ENCODE measurements at regions not wholly inside any gene's neighbourhood (a gene's known extent, or its start where the extent isn't known, plus 50 kb on each side); places are given as distances from the start of the nearest gene placed in this dataset.

GRCh38 chr7:68216051-68216450, 1219.4 kb downstream of the TYW1 start (continued):
- TF ChIP-seq, protein P1, sequence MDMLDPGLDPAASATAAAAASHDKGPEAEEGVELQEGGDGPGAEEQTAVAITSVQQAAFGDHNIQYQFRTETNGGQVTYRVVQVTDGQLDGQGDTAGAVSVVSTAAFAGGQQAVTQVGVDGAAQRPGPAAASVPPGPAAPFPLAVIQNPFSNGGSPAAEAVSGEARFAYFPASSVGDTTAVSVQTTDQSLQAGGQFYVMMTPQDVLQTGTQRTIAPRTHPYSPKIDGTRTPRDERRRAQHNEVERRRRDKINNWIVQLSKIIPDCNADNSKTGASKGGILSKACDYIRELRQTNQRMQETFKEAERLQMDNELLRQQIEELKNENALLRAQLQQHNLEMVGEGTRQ (IDR thresholded peaks at IDR 0.05; ENCODE audit: low read length), result no peak
- no peak for TF ChIP-seq HDAC2 (IDR thresholded peaks at IDR 0.05; ENCODE audit: borderline replicate concordance in 1 of 2, low read depth in 2 of 2, low read length in 2 of 2)

Measured in H1 (cell line).